Ishikawa (cell line): ENCODE measurements at regions not wholly inside any gene's neighbourhood (a gene's known extent, or its start where the extent isn't known, plus 50 kb on each side); places are given as distances from the start of the nearest gene placed in this dataset.

Experiments
- CEBPB ChIP-seq: IDR thresholded peaks from 2 replicates; pipeline ENCODE4 v1.6.1; 2012
- CREB1 ChIP-seq: IDR thresholded peaks from 2 replicates; pipeline ENCODE4 v1.6.1; 2012; ENCODE audit warnings: low read depth
- EP300 ChIP-seq: IDR thresholded peaks from 2 replicates; pipeline ENCODE4 v1.6.1; 2012; ENCODE audit warnings: borderline replicate concordance
- FOXM1 ChIP-seq: IDR thresholded peaks from 2 replicates; pipeline ENCODE4 v1.6.1; 2012; ENCODE audit warnings: low read depth, borderline replicate concordance
- MAX ChIP-seq: IDR thresholded peaks from 2 replicates; pipeline ENCODE4 v1.6.1; 2012
- NFIC ChIP-seq: IDR thresholded peaks from 2 replicates; pipeline ENCODE4 v1.6.1; 2012
- REST ChIP-seq: IDR thresholded peaks from 2 replicates; pipeline ENCODE4 v1.6.1; 2012; ENCODE audit warnings: low read depth, mild to moderate bottlenecking
- TAF1 ChIP-seq: IDR thresholded peaks from 2 replicates; pipeline ENCODE4 v1.6.1; 2012; ENCODE audit warnings: low read depth, mild to moderate bottlenecking
- TCF12 ChIP-seq: IDR thresholded peaks from 2 replicates; pipeline ENCODE4 v1.6.1; 2012; ENCODE audit warnings: low read depth
- TEAD4 ChIP-seq: IDR thresholded peaks from 2 replicates; pipeline ENCODE4 v1.6.1; 2012
- YY1 ChIP-seq: IDR thresholded peaks from 2 replicates; pipeline ENCODE4 v1.6.1; 2012; ENCODE audit warnings: low read depth
- ZBTB7A ChIP-seq: IDR thresholded peaks from 2 replicates; pipeline ENCODE4 v1.6.1; 2012; ENCODE audit warnings: low read depth

GRCh38 chr12:124411953-124412645, 117.2 kb downstream of the RFLNA start:
- TF ChIP-seq EP300 (no peak), TAF1 (no peak), TEAD4 (no peak), YY1 (no peak), MAX (no peak), FOXM1 (no peak), CREB1 (no peak), REST (no peak), ZBTB7A (no peak), TCF12 (no peak), CEBPB (no peak), NFIC (no peak)
